Suprapubic skin (tissue), 4 donors: ENCODE measurements at regions not wholly inside any gene's neighbourhood (a gene's known extent, or its start where the extent isn't known, plus 50 kb on each side); places are given as distances from the start of the nearest gene placed in this dataset.

Experiments used
- DNase-seq, 2 donors: peaks; one replicate each; pipeline ENCODE4 v3.0.0-alpha.2; 2019; ENCODE audit warnings: low spot score in 2 of 2
- H3K27ac ChIP-seq: fragments of 200-600 bp; sonication (generic); one replicate; pipeline ENCODE4 v1.5.1; 2019
- H3K27me3 ChIP-seq: fragments of 200-600 bp; sonication (generic); one replicate; pipeline ENCODE4 v1.5.1; 2019
- H3K36me3 ChIP-seq: fragments of 200-600 bp; sonication (generic); one replicate; pipeline ENCODE4 v1.5.1; 2019
- H3K4me1 ChIP-seq: fragments of 200-600 bp; sonication (generic); one replicate; pipeline ENCODE4 v1.5.1; 2019
- H3K4me3 ChIP-seq: fragments of 200-600 bp; sonication (generic); one replicate; pipeline ENCODE4 v1.5.1; 2019; ENCODE audit warnings: mild to moderate bottlenecking
- H3K9me3 ChIP-seq: fragments of 200-600 bp; sonication (generic); one replicate; pipeline ENCODE4 v1.5.1; 2019
- CTCF ChIP-seq, 2 donors: fragments of 200-600 bp in 1 of 2; fragments of 450-650 bp in 1 of 2; sonication (generic) in 1 of 2; IDR thresholded peaks; one replicate each; pipeline ENCODE4 v1.5.1; 2016 to 2019; ENCODE audit warnings: antibody characterized with exemption in 2 of 2, mild to moderate bottlenecking in 1 of 2, moderate library complexity in 1 of 2
- EP300 ChIP-seq: sonication (generic); formaldehyde crosslinking; IDR thresholded peaks from one replicate; pipeline ENCODE4 v1.6.1; 2017; ENCODE audit warnings: antibody characterized with exemption
- POLR2A ChIP-seq, 2 donors: fragments of 450-650 bp; IDR thresholded peaks; one replicate each; pipeline ENCODE4 v1.6.1; 2017; ENCODE audit warnings: antibody characterized with exemption in 2 of 2, mild to moderate bottlenecking in 2 of 2, moderate library complexity in 2 of 2
- POLR2AphosphoS5 ChIP-seq, 3 donors: sonication (generic); formaldehyde crosslinking; IDR thresholded peaks; one replicate each; pipeline ENCODE4 v1.6.1; 2017; ENCODE audit warnings: antibody characterized with exemption in 3 of 3
- WGBS: methylation state at CpG from one replicate; pipeline ENCODE4 v1.1.5; 2018; 5-methylcytosine and 5-hydroxymethylcytosine counted together

GRCh38 chr1:103194984-103195383 is 86.7 kb upstream of the COL11A1 start:
- H3K27ac ChIP-seq, result no peak overlapping the region
- no peaks in the 10 kb centered on the region for H3K9me3 ChIP-seq
- H3K36me3 ChIP-seq, result no peaks in the 10 kb centered on the region
- H3K27me3 ChIP-seq, result no peaks in the 10 kb centered on the region
- no peaks in the 10 kb centered on the region for H3K4me1 ChIP-seq
- H3K4me3 ChIP-seq, result no peak overlapping the region
- no peak for DNase-seq
- no peak for TF ChIP-seq POLR2AphosphoS5 (IDR thresholded peaks at IDR 0.05)
- no peak for TF ChIP-seq EP300
- no peak for TF ChIP-seq CTCF (IDR thresholded peaks at IDR 0.05)
- no peak for TF ChIP-seq POLR2A (IDR thresholded peaks at IDR 0.05)
- WGBS, result 39% methylated on average over 4 of the region's 4 CpGs

GRCh38 chr1:103194060-103194459 is 85.7 kb upstream of the COL11A1 start:
- no peaks in the 10 kb centered on the region for H3K9me3 ChIP-seq
- no peak overlapping the region for H3K4me3 ChIP-seq
- no peak for DNase-seq
- H3K4me1 ChIP-seq, result no peaks in the 10 kb centered on the region
- no peak overlapping the region for H3K27ac ChIP-seq
- no peaks in the 10 kb centered on the region for H3K36me3 ChIP-seq
- H3K27me3 ChIP-seq, result no peaks in the 10 kb centered on the region
- TF ChIP-seq CTCF (IDR thresholded peaks at IDR 0.05) (no peak), POLR2AphosphoS5 (IDR thresholded peaks at IDR 0.05) (no peak), POLR2A (IDR thresholded peaks at IDR 0.05) (no peak)

- Histone ChIP-seq H3K4me3 (no peak overlapping the region), H3K9me3 (no peaks in the 10 kb centered on the region), H3K36me3 (no peaks in the 10 kb centered on the region), H3K4me1 (no peaks in the 10 kb centered on the region), H3K27ac (no peak overlapping the region), H3K27me3 (no peaks in the 10 kb centered on the region)
- TF ChIP-seq POLR2AphosphoS5 (IDR thresholded peaks at IDR 0.05) (no peak), CTCF (IDR thresholded peaks at IDR 0.05) (no peak), EP300 (no peak), POLR2A (IDR thresholded peaks at IDR 0.05) (no peak)
- 48% methylated on average over 2 of the region's 2 CpGs for WGBS
- DNase-seq, result no peak
These were observed 83.0 kb upstream of the COL11A1 start for GRCh38 chr1:103191327-103191726.

GRCh38 chr1:103190766-103191165 is 82.4 kb upstream of the COL11A1 start:
- no peak overlapping the region for H3K27ac ChIP-seq
- no peak for TF ChIP-seq CTCF (IDR thresholded peaks at IDR 0.05)
- TF ChIP-seq POLR2AphosphoS5 (IDR thresholded peaks at IDR 0.05), result no peak
- TF ChIP-seq POLR2A (IDR thresholded peaks at IDR 0.05), result no peak
- no peak for TF ChIP-seq EP300
- no peaks in the 10 kb centered on the region for H3K27me3 ChIP-seq
- DNase-seq, result no peak
- no peaks in the 10 kb centered on the region for H3K4me1 ChIP-seq
- no peaks in the 10 kb centered on the region for H3K9me3 ChIP-seq
- H3K36me3 ChIP-seq, result no peaks in the 10 kb centered on the region
- H3K4me3 ChIP-seq, result no peak overlapping the region
- 74% methylated on average over 2 of the region's 2 CpGs for WGBS

- Histone ChIP-seq H3K27ac (no peak overlapping the region), H3K9me3 (no peaks in the 10 kb centered on the region), H3K4me1 (no peaks in the 10 kb centered on the region), H3K4me3 (no peak overlapping the region), H3K27me3 (no peaks in the 10 kb centered on the region), H3K36me3 (no peaks in the 10 kb centered on the region)
- no peak for TF ChIP-seq POLR2AphosphoS5 (IDR thresholded peaks at IDR 0.05)
- WGBS, result 92% methylated on average over 1 of the region's 1 CpG
- no peak for DNase-seq
These were observed 79.4 kb upstream of the COL11A1 start for GRCh38 chr1:103187673-103188072.

GRCh38 chr1:103180660-103181059 is 72.3 kb upstream of the COL11A1 start:
- DNase-seq, result no peak
- no peak for TF ChIP-seq POLR2AphosphoS5 (IDR thresholded peaks at IDR 0.05)
- TF ChIP-seq CTCF (IDR thresholded peaks at IDR 0.05), result no peak
- TF ChIP-seq POLR2A (IDR thresholded peaks at IDR 0.05), result no peak
- TF ChIP-seq EP300, result no peak
- H3K4me1 ChIP-seq, result no peaks in the 10 kb centered on the region
- WGBS, result 24% methylated on average over 3 of the region's 3 CpGs
- no peak overlapping the region for H3K27ac ChIP-seq
- H3K27me3 ChIP-seq, result no peaks in the 10 kb centered on the region
- no peak overlapping the region for H3K4me3 ChIP-seq
- no peaks in the 10 kb centered on the region for H3K9me3 ChIP-seq
- H3K36me3 ChIP-seq, result no peaks in the 10 kb centered on the region
